GM12801 (cell line): ENCODE measurements at regions not wholly inside any gene's neighbourhood (a gene's known extent, or its start where the extent isn't known, plus 50 kb on each side); places are given as distances from the start of the nearest gene placed in this dataset.

Experiments
- TF ChIP-seq, protein P1 (sequence below): IDR thresholded peaks from one replicate; pipeline ENCODE4 v1.5.1; 2011; ENCODE audit warnings: control low read depth; ENCODE audit not compliant: insufficient read length; ENCODE audit errors: extremely low read depth

DNA sequence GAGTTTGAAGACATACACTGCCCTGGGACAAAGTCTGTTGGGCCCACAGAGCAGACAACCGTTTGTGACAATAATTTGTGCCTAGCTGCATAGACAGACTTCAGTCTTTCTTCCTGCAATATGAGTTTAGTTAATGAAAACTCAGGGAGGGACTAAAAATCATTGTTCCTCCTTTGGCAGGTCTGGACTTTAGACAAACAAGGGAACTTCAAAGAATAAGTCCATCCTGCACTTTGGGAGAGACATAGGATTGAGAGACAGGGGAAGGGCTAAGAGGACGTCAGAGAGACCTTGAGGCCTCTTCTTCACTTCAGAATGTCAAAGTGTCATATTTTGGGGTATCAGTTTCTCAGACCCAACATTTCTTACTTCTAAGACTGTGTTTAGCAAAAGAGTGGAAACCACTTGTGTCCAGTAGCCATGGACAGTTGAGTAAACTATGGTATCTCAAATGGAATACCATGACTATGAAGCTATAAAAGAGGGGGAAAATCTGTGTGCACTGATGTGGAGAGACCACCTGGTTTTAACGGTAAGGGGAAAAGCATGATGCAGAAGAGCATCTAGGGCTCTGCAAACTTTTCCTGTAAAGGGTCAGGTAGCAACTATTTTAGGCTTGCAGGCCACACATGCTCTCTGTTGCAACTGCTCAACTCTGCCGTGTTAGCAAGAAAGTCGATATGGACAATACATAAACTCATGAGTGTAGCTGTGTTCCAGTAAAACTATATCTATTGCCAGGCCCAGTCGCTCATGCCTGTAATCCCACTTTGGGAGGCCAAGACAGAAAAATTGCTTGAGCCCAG is 217.8 kb upstream of the SH3BP4 start:
- TF ChIP-seq, protein P1, sequence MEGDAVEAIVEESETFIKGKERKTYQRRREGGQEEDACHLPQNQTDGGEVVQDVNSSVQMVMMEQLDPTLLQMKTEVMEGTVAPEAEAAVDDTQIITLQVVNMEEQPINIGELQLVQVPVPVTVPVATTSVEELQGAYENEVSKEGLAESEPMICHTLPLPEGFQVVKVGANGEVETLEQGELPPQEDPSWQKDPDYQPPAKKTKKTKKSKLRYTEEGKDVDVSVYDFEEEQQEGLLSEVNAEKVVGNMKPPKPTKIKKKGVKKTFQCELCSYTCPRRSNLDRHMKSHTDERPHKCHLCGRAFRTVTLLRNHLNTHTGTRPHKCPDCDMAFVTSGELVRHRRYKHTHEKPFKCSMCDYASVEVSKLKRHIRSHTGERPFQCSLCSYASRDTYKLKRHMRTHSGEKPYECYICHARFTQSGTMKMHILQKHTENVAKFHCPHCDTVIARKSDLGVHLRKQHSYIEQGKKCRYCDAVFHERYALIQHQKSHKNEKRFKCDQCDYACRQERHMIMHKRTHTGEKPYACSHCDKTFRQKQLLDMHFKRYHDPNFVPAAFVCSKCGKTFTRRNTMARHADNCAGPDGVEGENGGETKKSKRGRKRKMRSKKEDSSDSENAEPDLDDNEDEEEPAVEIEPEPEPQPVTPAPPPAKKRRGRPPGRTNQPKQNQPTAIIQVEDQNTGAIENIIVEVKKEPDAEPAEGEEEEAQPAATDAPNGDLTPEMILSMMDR: no peak

DNA sequence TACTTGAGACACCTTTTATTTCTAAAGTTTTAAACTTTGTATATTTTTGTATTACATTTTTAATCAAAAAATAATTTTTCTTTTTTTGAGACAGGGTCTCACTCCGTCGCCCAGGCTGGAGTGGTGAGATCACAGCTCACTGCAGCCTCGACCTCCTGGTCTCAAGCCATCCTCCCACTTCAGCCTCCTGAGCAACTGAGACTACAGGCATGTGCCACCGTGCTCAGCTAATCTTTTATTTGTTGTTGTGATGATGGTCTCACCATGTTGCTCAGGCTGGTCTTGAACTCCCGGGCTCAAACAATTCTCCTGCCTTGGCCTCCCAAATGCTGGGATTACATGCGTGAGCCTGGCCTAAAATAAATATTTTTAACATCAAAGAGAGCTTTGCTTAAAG is 218.7 kb upstream of the SH3BP4 start:
- TF ChIP-seq, protein P1: no peak

DNA sequence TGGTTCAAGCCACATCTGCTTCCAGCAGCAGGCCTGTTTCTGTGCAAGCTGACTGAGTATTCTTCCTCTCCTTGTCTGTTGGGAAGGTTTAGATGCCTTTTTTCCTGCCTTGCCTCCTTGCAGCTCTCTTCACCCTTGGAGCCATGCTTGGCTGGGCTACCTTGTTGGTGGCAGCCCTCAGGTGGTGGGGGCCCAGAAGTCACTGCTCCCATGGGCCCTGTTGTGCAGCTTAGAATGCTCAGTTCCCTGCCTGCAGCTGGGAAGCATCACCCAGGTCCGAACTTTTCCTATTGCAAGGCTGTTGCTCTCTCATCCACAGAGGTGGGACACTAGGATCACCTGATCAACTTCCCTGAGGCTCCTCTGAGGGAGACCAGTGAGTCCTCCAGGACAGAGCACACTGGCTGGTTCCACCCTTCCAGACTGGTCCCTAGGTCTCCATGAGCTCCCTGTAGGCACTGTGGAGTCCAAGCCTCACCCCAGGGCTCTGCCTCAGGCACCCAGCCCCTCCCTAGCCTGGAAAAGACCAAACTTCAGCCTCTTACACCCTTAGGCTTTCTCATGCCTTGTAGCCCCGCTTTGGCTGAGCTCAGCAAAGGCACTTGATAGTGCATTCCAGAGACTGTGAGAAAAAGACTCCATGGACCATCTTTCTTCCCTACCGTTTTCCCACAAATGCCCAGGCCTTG is 219.3 kb upstream of the SH3BP4 start:
- TF ChIP-seq, protein P1: no peak

DNA sequence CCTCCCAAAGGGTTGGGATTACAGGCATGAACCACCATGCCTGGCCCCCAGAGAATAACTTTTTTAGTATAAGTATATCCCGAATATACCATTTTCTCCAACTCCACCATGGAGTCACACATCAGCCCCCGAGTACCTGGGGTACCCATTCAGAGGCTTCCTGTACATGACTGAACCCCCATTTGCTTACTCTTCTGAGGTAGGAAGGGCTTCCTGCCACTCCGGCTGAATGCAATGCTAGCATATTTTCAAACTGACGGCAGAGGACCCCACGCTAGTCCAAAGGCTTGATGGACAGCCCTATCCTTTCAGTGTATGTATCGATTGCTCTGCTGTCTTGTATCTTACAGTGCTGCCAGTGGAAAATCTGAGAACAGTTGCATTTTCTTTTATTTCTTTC is 220.6 kb upstream of the SH3BP4 start:
- TF ChIP-seq, protein P1: no peak

DNA sequence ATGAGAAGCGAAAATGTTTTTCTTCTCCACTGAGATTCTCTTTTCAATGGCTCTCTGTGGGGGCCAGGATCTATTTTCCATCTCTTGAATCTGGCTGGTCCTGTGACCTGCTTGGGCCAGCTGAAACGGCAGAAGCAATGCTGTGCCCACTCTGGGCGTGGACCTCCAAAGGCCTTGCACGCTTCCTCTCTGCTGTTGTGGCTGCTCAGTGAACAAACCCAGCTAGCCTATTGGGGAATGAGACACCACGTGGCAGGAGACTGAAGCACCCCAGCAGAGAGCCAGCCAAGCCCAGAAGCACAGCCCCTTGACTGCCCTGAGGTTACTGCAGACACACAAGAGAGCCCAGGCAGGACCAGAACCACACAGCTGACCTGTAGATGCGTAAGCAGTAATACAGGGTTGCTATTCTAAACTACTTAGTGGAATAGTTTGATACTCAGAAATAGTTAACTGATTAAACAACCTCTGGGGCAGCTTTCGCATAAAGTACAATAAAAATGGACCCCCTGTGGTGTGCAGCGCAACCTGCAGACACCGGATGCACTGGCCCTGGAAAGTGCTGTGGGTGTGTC is 221.7 kb upstream of the SH3BP4 start:
- TF ChIP-seq, protein P1: no peak

DNA sequence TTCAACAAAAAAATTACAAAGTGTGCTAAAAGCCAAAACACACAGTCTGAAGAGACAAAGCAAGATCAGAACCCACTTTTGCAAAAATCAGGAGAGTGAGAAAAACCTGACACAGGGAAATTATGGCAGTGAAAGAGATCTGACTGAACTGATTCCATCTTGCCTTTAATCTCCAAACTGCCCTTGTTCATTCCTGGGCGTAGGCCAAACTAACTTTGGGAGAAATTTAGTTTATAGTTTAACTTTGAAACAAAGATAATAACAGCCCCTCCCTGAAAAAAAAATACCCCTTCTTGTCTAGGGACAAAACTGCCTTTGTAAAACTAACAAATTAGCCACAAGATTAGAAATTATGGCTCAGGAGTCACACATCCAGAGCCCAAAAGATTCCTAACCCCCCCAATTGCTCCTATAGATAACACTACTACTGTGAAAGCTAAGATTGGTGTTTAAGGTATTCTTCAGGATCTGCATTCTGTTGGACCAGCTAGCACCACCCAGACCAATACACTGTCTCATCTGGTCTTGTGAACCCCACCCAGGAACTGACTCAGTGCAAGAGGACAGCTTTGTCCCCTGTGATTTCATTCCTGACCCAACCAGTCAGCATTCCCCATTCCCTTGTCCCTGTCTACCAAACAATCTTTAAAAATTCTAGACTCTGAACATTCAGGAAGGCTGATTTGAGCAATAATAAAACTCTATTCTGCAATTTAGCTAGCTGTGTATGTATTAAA is 226.1 kb upstream of the SH3BP4 start:
- TF ChIP-seq, protein P1: no peak

DNA sequence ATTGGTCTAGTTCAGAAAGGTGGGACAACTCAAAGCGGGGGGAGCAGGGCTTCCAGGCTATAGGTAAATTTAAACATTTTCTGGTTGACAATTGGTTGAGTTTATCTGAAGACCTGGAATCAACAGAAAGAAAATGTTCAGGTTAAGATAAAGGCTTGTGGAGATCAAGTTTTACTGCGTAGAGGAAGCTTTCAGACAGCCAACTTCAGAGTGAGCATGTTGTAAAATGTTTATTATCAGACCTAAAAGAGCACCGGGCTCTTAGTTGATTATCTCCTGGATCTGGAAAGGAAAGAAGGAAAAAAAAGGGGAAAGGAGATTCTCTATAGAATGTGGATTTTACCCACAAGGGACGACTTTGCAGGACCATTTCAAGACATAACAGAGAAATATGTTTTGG is 227.0 kb upstream of the SH3BP4 start:
- TF ChIP-seq, protein P1: no peak
